NAMALWA (cell line): ENCODE measurements at regions not wholly inside any gene's neighbourhood (a gene's known extent, or its start where the extent isn't known, plus 50 kb on each side); places are given as distances from the start of the nearest gene placed in this dataset.

Experiments
- DNase-seq: peaks from one replicate; pipeline ENCODE4 v3.0.0-alpha.2; 2015; ENCODE audit warnings: low spot score

- DNase-seq: no peak
Measured at GRCh38 chr6:85127696-85128243, 322.1 kb upstream of the NT5E start.

- DNase-seq: no peak
Measured at GRCh38 chr6:85127168-85127498, 322.8 kb upstream of the NT5E start.

- peak; percentile 44 for DNase-seq
Measured at GRCh38 chr6:85126485-85127167, 323.3 kb upstream of the NT5E start.

- DNase-seq: no peak
Measured at GRCh38 chr6:85125526-85125925, 324.4 kb upstream of the NT5E start.

GRCh38 chr6:85124472-85125354, 325.2 kb upstream of the NT5E start:
- no peak for DNase-seq

- DNase-seq: no peak
Measured at GRCh38 chr6:85121158-85121557, 328.7 kb upstream of the NT5E start.

- no peak for DNase-seq
Measured at GRCh38 chr6:85118652-85119235, 331.1 kb upstream of the NT5E start.

GRCh38 chr6:85118233-85118632, 331.6 kb upstream of the NT5E start:
- no peak for DNase-seq

- DNase-seq: no peak
Measured at GRCh38 chr6:85116475-85116874, 333.4 kb upstream of the NT5E start.

- DNase-seq: no peak
Measured at GRCh38 chr6:85115876-85116275, 334.0 kb upstream of the NT5E start.

- no peak for DNase-seq
Measured at GRCh38 chr6:85115376-85115775, 334.5 kb upstream of the NT5E start.

- no peak for DNase-seq
Measured at GRCh38 chr6:85114581-85114935, 335.3 kb upstream of the NT5E start.

- DNase-seq: no peak
Measured at GRCh38 chr6:85113934-85114580, 335.8 kb upstream of the NT5E start.

GRCh38 chr6:85112540-85112939, 337.3 kb upstream of the NT5E start:
- DNase-seq: no peak

GRCh38 chr6:85111481-85112011, 338.3 kb upstream of the NT5E start:
- DNase-seq: no peak

GRCh38 chr6:85110943-85111342, 338.9 kb upstream of the NT5E start:
- DNase-seq: no peak

GRCh38 chr6:85107701-85108100, 342.2 kb upstream of the NT5E start:
- no peak for DNase-seq

GRCh38 chr6:85096976-85097375, 332.6 kb upstream of the TBX18 start:
- DNase-seq: no peak

GRCh38 chr6:85092226-85092625, 327.8 kb upstream of the TBX18 start:
- no peak for DNase-seq

GRCh38 chr6:85089255-85089654, 324.9 kb upstream of the TBX18 start:
- no peak for DNase-seq

- no peak for DNase-seq
Measured at GRCh38 chr6:85085875-85086274, 321.5 kb upstream of the TBX18 start.

- no peak for DNase-seq
Measured at GRCh38 chr6:85081102-85081501, 316.7 kb upstream of the TBX18 start.
